ENCODE measurements at regions not wholly inside any gene's neighbourhood (a gene's known extent, or its start where the extent isn't known, plus 50 kb on each side); places are given as distances from the start of the nearest gene placed in this dataset.
"Not testable (repeated sequence)": the region's sequence is repeated elsewhere in the genome, so short reads cannot be mapped to it uniquely, and the experiment has no call there.

GRCh38 chr2:62603154-62603712 lies 97.2 kb upstream of the TMEM17 start:
- no peaks in the 10 kb centered on the region for H3K4me1 ChIP-seq
- H3K27me3 ChIP-seq, result no peaks in the 10 kb centered on the region
- WGBS, 2 donors, result 74 to 78% methylated on average over 2 of the region's 2 CpGs
- no peak overlapping the region for H3K27ac ChIP-seq
- no peaks in the 10 kb centered on the region for H3K36me3 ChIP-seq
- TF ChIP-seq CTCF (IDR thresholded peaks at IDR 0.05) (no peak), POLR2A (IDR thresholded peaks at IDR 0.05) (no peak), POLR2AphosphoS5 (IDR thresholded peaks at IDR 0.05) (no peak), EP300 (IDR thresholded peaks at IDR 0.05) (no peak)
- H3K9me3 ChIP-seq, result peaks cover 0 to 11% (median 2%) of the 10 kb centered on the region in 4 donors
- DNase-seq (peak in 1 of 2 donors; percentile 25), ATAC-seq (ENCODE audit: low FRiP score in 2 of 2) (peak in 1 of 2 donors; percentile 74)
- no peak overlapping the region for H3K4me3 ChIP-seq

DNA sequence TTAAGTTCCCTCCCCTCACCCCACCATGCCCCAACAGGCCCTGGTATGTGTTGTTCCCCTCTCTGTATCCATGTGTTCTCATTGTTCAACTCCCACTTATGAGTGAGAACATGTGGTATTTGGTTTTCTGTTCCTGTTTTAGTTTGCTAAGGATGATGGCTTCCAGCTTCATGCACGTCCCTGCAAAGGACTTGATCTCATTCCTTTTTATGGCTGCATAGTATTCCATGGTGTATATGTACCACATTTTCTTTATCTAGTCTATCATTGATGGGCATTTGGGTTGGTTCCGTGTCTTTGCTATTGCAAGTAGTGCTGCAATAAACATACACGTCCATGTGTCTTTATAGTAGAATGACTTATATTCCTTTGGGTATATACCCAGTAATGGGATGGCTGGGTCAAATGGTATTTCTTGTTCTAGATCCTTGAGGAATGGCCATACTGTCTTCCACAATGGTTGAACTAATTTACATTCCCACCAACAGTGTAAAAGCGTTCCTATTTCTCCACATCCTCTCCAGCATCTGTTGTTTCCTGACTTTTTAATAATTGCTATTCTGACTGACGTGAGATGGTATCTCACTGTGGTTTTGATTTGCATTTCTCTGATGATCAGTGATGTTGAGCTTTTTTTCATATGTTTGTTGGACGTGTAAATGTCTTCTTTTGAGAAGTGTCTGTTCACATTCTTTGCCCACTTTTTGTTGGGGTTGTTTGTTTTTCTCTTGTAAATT lies 93.8 kb upstream of the TMEM17 start:
- ATAC-seq (ENCODE audit: low FRiP score in 2 of 2); DNase-seq; H3K27me3 ChIP-seq; H3K4me3 ChIP-seq; H3K27ac ChIP-seq; H3K36me3 ChIP-seq; H3K9me3 ChIP-seq; H3K4me1 ChIP-seq: not testable (repeated sequence)
- WGBS, 2 donors, result 81 to 92% methylated on average over 6 of the region's 6 CpGs

- WGBS, 2 donors, result 66 to 81% methylated on average over 3 of the region's 3 CpGs
- no peak overlapping the region for H3K4me3 ChIP-seq
- H3K4me1 ChIP-seq, result peaks cover 0 to 5% (median 0%) of the 10 kb centered on the region in 4 donors
- TF ChIP-seq CTCF (IDR thresholded peaks at IDR 0.05) (no peak), POLR2AphosphoS5 (IDR thresholded peaks at IDR 0.05) (no peak)
- ATAC-seq (ENCODE audit: low FRiP score in 2 of 2) (peak in 1 of 2 donors; percentile 27), DNase-seq (no peak)
- no peaks in the 10 kb centered on the region for H3K36me3 ChIP-seq
- peaks cover 0 to 3% (median 0%) of the 10 kb centered on the region in 4 donors for H3K9me3 ChIP-seq
- H3K27me3 ChIP-seq, result no peaks in the 10 kb centered on the region
- H3K27ac ChIP-seq, result no peak overlapping the region
These were observed 91.3 kb upstream of the TMEM17 start for GRCh38 chr2:62597323-62597722.

- peak in 1 of 2 donors; percentile 80 for ATAC-seq (ENCODE audit: low FRiP score in 2 of 2)
- WGBS, 2 donors, result 74 to 80% methylated on average over 3 of the region's 3 CpGs
- no peak for DNase-seq
- Histone ChIP-seq H3K36me3 (no peaks in the 10 kb centered on the region), H3K27me3 (no peaks in the 10 kb centered on the region), H3K27ac (no peak overlapping the region), H3K4me3 (no peak overlapping the region), H3K9me3 (peaks cover 0 to 3% (median 0%) of the 10 kb centered on the region in 4 donors), H3K4me1 (peaks cover 0 to 5% (median 0%) of the 10 kb centered on the region in 4 donors)
- TF ChIP-seq POLR2AphosphoS5 (IDR thresholded peaks at IDR 0.05) (no peak), EP300 (IDR thresholded peaks at IDR 0.05) (no peak), CTCF (IDR thresholded peaks at IDR 0.05) (no peak), POLR2A (IDR thresholded peaks at IDR 0.05) (no peak)
These were observed 90.3 kb upstream of the TMEM17 start for GRCh38 chr2:62596061-62596921.

- no peak overlapping the region for H3K4me3 ChIP-seq
- H3K36me3 ChIP-seq, result no peaks in the 10 kb centered on the region
- H3K27me3 ChIP-seq, result no peaks in the 10 kb centered on the region
- peaks cover 0 to 5% (median 0%) of the 10 kb centered on the region in 4 donors for H3K4me1 ChIP-seq
- H3K27ac ChIP-seq, result no peak overlapping the region
- DNase-seq (no peak), ATAC-seq (ENCODE audit: low FRiP score in 2 of 2) (no peak)
- WGBS, 2 donors, result 89 to 94% methylated on average over 3 of the region's 3 CpGs
- TF ChIP-seq POLR2A (IDR thresholded peaks at IDR 0.05) (no peak), EP300 (IDR thresholded peaks at IDR 0.05) (no peak), POLR2AphosphoS5 (IDR thresholded peaks at IDR 0.05) (no peak)
- peaks cover 0 to 3% (median 0%) of the 10 kb centered on the region in 4 donors for H3K9me3 ChIP-seq
These were observed 89.5 kb upstream of the TMEM17 start for GRCh38 chr2:62595474-62595873.
